ENCODE measurements at regions not wholly inside any gene's neighbourhood (a gene's known extent, or its start where the extent isn't known, plus 50 kb on each side); places are given as distances from the start of the nearest gene placed in this dataset.

GRCh38 chr9:82706786-82707185 is 356.2 kb downstream of the RASEF start:
- Histone ChIP-seq H3K36me3 (ENCODE audit: control insufficient read depth, insufficient read depth, low read length) (no peaks in the 10 kb centered on the region), H3K4me3 (ENCODE audit: extremely low read depth, insufficient read depth, low read length, poor library complexity, severe bottlenecking) (no peak overlapping the region), H3K27ac (ENCODE audit: low read depth, low read length, severe bottlenecking) (no peak overlapping the region), H3K9me3 (ENCODE audit: control insufficient read depth, low read length) (no peaks in the 10 kb centered on the region), H3K4me1 (ENCODE audit: control insufficient read depth, insufficient read depth, low read length, poor library complexity, severe bottlenecking) (no peaks in the 10 kb centered on the region)
- 82 to 86% methylated on average over 2 to 5 of the region's 5 CpGs for WGBS, 2 experiments (ENCODE audit: insufficient coverage in 2 of 2)

- Histone ChIP-seq H3K9me3 (ENCODE audit: control insufficient read depth, low read length) (peaks cover 6% of the 10 kb centered on the region), H3K27ac (ENCODE audit: low read depth, low read length, severe bottlenecking) (no peak overlapping the region), H3K4me3 (ENCODE audit: extremely low read depth, insufficient read depth, low read length, poor library complexity, severe bottlenecking) (no peak overlapping the region), H3K36me3 (ENCODE audit: control insufficient read depth, insufficient read depth, low read length) (no peaks in the 10 kb centered on the region), H3K4me1 (ENCODE audit: control insufficient read depth, insufficient read depth, low read length, poor library complexity, severe bottlenecking) (peaks cover 6% of the 10 kb centered on the region)
- no CpG with 5 or more reads among the region's 2 CpGs for WGBS, 2 experiments (ENCODE audit: insufficient coverage in 2 of 2)
Measured at GRCh38 chr9:82716821-82717220, 346.1 kb downstream of the RASEF start.

GRCh38 chr9:82720515-82720914 is 342.4 kb downstream of the RASEF start:
- 71% methylated on average over 1 of the region's 1 CpG; no CpG with 5 or more reads in 1 of the 2 experiments for WGBS, 2 experiments (ENCODE audit: insufficient coverage in 2 of 2)
- peaks cover 6% of the 10 kb centered on the region for H3K4me1 ChIP-seq (ENCODE audit: control insufficient read depth, insufficient read depth, low read length, poor library complexity, severe bottlenecking)
- H3K4me3 ChIP-seq (ENCODE audit: extremely low read depth, insufficient read depth, low read length, poor library complexity, severe bottlenecking): no peak overlapping the region
- H3K36me3 ChIP-seq (ENCODE audit: control insufficient read depth, insufficient read depth, low read length): no peaks in the 10 kb centered on the region
- H3K27ac ChIP-seq (ENCODE audit: low read depth, low read length, severe bottlenecking): no peak overlapping the region
- peaks cover 6% of the 10 kb centered on the region for H3K9me3 ChIP-seq (ENCODE audit: control insufficient read depth, low read length)

- WGBS, 2 experiments (ENCODE audit: insufficient coverage in 2 of 2): 80% methylated on average over 1 of the region's 1 CpG; no CpG with 5 or more reads in 1 of the 2 experiments
- Histone ChIP-seq H3K36me3 (ENCODE audit: control insufficient read depth, insufficient read depth, low read length) (no peaks in the 10 kb centered on the region), H3K9me3 (ENCODE audit: control insufficient read depth, low read length) (peaks cover 6% of the 10 kb centered on the region), H3K4me1 (ENCODE audit: control insufficient read depth, insufficient read depth, low read length, poor library complexity, severe bottlenecking) (peaks cover 6% of the 10 kb centered on the region), H3K4me3 (ENCODE audit: extremely low read depth, insufficient read depth, low read length, poor library complexity, severe bottlenecking) (no peak overlapping the region), H3K27ac (ENCODE audit: low read depth, low read length, severe bottlenecking) (no peak overlapping the region)
Measured at GRCh38 chr9:82721593-82721992, 341.3 kb downstream of the RASEF start.

GRCh38 chr9:82722051-82722450 is 340.9 kb downstream of the RASEF start:
- WGBS, 2 experiments (ENCODE audit: insufficient coverage in 2 of 2): 60% methylated on average over 1 of the region's 1 CpG; no CpG with 5 or more reads in 1 of the 2 experiments
- Histone ChIP-seq H3K4me1 (ENCODE audit: control insufficient read depth, insufficient read depth, low read length, poor library complexity, severe bottlenecking) (peaks cover 6% of the 10 kb centered on the region), H3K27ac (ENCODE audit: low read depth, low read length, severe bottlenecking) (no peak overlapping the region), H3K9me3 (ENCODE audit: control insufficient read depth, low read length) (peaks cover 6% of the 10 kb centered on the region), H3K4me3 (ENCODE audit: extremely low read depth, insufficient read depth, low read length, poor library complexity, severe bottlenecking) (no peak overlapping the region), H3K36me3 (ENCODE audit: control insufficient read depth, insufficient read depth, low read length) (no peaks in the 10 kb centered on the region)

- Histone ChIP-seq H3K9me3 (ENCODE audit: control insufficient read depth, low read length) (peaks cover 6% of the 10 kb centered on the region), H3K4me1 (ENCODE audit: control insufficient read depth, insufficient read depth, low read length, poor library complexity, severe bottlenecking) (peaks cover 6% of the 10 kb centered on the region), H3K36me3 (ENCODE audit: control insufficient read depth, insufficient read depth, low read length) (no peaks in the 10 kb centered on the region), H3K4me3 (ENCODE audit: extremely low read depth, insufficient read depth, low read length, poor library complexity, severe bottlenecking) (no peak overlapping the region), H3K27ac (ENCODE audit: low read depth, low read length, severe bottlenecking) (no peak overlapping the region)
- 80% methylated on average over 1 of the region's 2 CpGs; no CpG with 5 or more reads in 1 of the 2 experiments for WGBS, 2 experiments (ENCODE audit: insufficient coverage in 2 of 2)
Measured at GRCh38 chr9:82722561-82722960, 340.4 kb downstream of the RASEF start.

- Histone ChIP-seq H3K9me3 (ENCODE audit: control insufficient read depth, low read length) (no peaks in the 10 kb centered on the region), H3K4me3 (ENCODE audit: extremely low read depth, insufficient read depth, low read length, poor library complexity, severe bottlenecking) (no peak overlapping the region), H3K36me3 (ENCODE audit: control insufficient read depth, insufficient read depth, low read length) (no peaks in the 10 kb centered on the region), H3K27ac (ENCODE audit: low read depth, low read length, severe bottlenecking) (no peak overlapping the region), H3K4me1 (ENCODE audit: control insufficient read depth, insufficient read depth, low read length, poor library complexity, severe bottlenecking) (peaks cover under 1% of the 10 kb centered on the region)
- 81 to 98% methylated on average over 3 to 5 of the region's 6 CpGs for WGBS, 2 experiments (ENCODE audit: insufficient coverage in 2 of 2)
Measured at GRCh38 chr9:82726424-82727276, 336.3 kb downstream of the RASEF start.

- H3K4me3 ChIP-seq (ENCODE audit: extremely low read depth, insufficient read depth, low read length, poor library complexity, severe bottlenecking): no peak overlapping the region
- no peak overlapping the region for H3K27ac ChIP-seq (ENCODE audit: low read depth, low read length, severe bottlenecking)
- H3K9me3 ChIP-seq (ENCODE audit: control insufficient read depth, low read length): no peaks in the 10 kb centered on the region
- 75% methylated on average over 1 of the region's 6 CpGs; no CpG with 5 or more reads in 1 of the 2 experiments for WGBS, 2 experiments (ENCODE audit: insufficient coverage in 2 of 2)
- H3K4me1 ChIP-seq (ENCODE audit: control insufficient read depth, insufficient read depth, low read length, poor library complexity, severe bottlenecking): no peaks in the 10 kb centered on the region
- no peaks in the 10 kb centered on the region for H3K36me3 ChIP-seq (ENCODE audit: control insufficient read depth, insufficient read depth, low read length)
Measured at GRCh38 chr9:82729141-82729540, 333.8 kb downstream of the RASEF start.

GRCh38 chr9:82729991-82730589 is 332.9 kb downstream of the RASEF start:
- Histone ChIP-seq H3K36me3 (ENCODE audit: control insufficient read depth, insufficient read depth, low read length) (no peaks in the 10 kb centered on the region), H3K9me3 (ENCODE audit: control insufficient read depth, low read length) (no peaks in the 10 kb centered on the region), H3K27ac (ENCODE audit: low read depth, low read length, severe bottlenecking) (no peak overlapping the region), H3K4me3 (ENCODE audit: extremely low read depth, insufficient read depth, low read length, poor library complexity, severe bottlenecking) (no peak overlapping the region), H3K4me1 (ENCODE audit: control insufficient read depth, insufficient read depth, low read length, poor library complexity, severe bottlenecking) (no peaks in the 10 kb centered on the region)
- 50% methylated on average over 1 of the region's 1 CpG; no CpG with 5 or more reads in 1 of the 2 experiments for WGBS, 2 experiments (ENCODE audit: insufficient coverage in 2 of 2)

GRCh38 chr9:82732928-82733327 is 330.0 kb downstream of the RASEF start:
- no peaks in the 10 kb centered on the region for H3K4me1 ChIP-seq (ENCODE audit: control insufficient read depth, insufficient read depth, low read length, poor library complexity, severe bottlenecking)
- H3K36me3 ChIP-seq (ENCODE audit: control insufficient read depth, insufficient read depth, low read length): no peaks in the 10 kb centered on the region
- no peak overlapping the region for H3K27ac ChIP-seq (ENCODE audit: low read depth, low read length, severe bottlenecking)
- H3K9me3 ChIP-seq (ENCODE audit: control insufficient read depth, low read length): no peaks in the 10 kb centered on the region
- H3K4me3 ChIP-seq (ENCODE audit: extremely low read depth, insufficient read depth, low read length, poor library complexity, severe bottlenecking): no peak overlapping the region
- WGBS, 2 experiments (ENCODE audit: insufficient coverage in 2 of 2): 96 to 100% methylated on average over 2 to 3 of the region's 3 CpGs

GRCh38 chr9:82736126-82736525 is 326.8 kb downstream of the RASEF start:
- 100% methylated on average over 1 of the region's 4 CpGs; no CpG with 5 or more reads in 1 of the 2 experiments for WGBS, 2 experiments (ENCODE audit: insufficient coverage in 2 of 2)

More at GRCh38 chr9:82736126-82736525, 326.8 kb downstream of the RASEF start:
- H3K36me3 ChIP-seq (ENCODE audit: control insufficient read depth, insufficient read depth, low read length): no peaks in the 10 kb centered on the region
- H3K27ac ChIP-seq (ENCODE audit: low read depth, low read length, severe bottlenecking): no peak overlapping the region
- H3K4me1 ChIP-seq (ENCODE audit: control insufficient read depth, insufficient read depth, low read length, poor library complexity, severe bottlenecking): no peaks in the 10 kb centered on the region
- H3K9me3 ChIP-seq (ENCODE audit: control insufficient read depth, low read length): no peaks in the 10 kb centered on the region
- H3K4me3 ChIP-seq (ENCODE audit: extremely low read depth, insufficient read depth, low read length, poor library complexity, severe bottlenecking): no peak overlapping the region

Measured in mesodermal cell (in vitro differentiated cells).